GM18508 (cell line): ENCODE measurements at regions not wholly inside any gene's neighbourhood (a gene's known extent, or its start where the extent isn't known, plus 50 kb on each side); places are given as distances from the start of the nearest gene placed in this dataset.

Experiments used
- ATAC-seq: cut with Tn5 transposase; IDR thresholded peaks from one replicate; pipeline ENCODE4 v1.9.1; 2021; ENCODE audit warnings: moderate number of reproducible peaks; ENCODE audit not compliant: insufficient read depth, unreplicated experiment

DNA sequence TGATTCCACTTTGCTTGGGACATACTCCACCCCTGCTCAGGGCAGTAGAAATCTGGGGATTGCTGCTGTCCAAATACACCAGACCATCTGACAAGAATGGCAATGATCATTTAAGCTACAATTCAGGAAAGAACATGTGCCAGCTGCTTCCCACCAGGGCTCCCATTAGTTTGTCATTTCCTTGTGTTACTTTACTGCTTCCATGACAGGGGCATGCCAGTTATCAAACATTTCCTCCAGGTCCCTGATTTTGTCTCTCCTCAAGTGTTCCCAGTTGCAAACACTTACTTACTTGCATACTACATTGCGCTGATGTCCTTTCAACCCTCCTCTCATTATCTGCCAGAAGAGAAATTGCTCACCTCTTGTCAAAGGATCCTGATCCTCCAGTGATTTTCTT lies 474.5 kb upstream of the DCC start:
- no peak for ATAC-seq

DNA sequence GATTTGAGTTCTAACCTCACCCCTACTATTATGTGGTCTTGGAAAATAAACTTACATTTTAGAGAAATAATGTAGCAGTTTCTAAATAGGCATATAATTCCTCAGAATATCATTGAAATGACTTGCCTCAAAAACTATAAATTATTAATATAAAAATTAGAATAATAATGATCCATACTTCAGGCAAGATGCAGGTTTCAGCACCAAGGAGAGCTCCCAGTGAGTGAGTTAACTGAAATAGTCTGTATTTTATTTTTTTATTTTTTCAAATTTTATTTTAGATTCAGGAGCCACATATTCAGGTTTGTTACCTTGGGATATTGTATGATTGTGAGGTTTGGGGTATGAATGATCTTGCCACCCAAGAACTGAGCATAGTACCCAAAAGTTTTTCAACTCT lies 472.2 kb upstream of the DCC start:
- no peak for ATAC-seq

DNA sequence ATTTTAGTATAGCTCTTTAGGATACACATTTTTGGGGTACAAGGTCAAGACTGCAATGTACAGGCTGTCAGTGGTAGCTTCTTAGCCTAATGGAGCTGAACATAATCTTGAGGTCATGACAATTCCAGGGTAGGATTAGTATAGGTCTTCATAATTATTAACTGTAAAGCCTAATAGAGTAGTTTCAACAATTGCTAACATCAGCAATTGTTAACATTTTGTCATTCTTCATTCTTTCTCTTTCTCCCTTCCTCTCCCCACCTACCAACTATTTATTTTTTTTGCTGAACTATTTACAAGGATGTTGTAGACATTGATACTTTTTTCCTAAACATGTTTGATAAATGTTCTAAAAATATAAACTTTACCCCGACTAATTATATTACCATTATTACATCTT lies 461.3 kb upstream of the DCC start:
- ATAC-seq: no peak

DNA sequence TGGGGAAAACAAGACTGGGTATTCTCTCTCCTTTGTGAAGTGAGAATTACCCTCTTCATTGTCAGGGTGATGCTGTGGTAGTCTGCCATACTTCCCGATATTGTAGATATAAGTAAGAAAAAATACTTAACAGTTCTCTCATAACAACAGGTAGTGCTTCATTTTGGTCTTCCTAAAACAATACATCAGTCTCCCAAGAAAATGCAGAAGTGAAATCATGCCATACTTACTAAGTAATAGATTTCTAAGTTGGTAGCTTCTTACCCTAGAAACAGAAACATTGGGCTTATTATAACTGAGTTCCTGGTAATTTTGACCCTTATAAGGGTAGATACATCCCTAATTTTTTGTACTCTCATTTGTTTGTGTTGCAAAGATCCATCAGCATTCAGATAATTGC lies 460.7 kb upstream of the DCC start:
- no peak for ATAC-seq

DNA sequence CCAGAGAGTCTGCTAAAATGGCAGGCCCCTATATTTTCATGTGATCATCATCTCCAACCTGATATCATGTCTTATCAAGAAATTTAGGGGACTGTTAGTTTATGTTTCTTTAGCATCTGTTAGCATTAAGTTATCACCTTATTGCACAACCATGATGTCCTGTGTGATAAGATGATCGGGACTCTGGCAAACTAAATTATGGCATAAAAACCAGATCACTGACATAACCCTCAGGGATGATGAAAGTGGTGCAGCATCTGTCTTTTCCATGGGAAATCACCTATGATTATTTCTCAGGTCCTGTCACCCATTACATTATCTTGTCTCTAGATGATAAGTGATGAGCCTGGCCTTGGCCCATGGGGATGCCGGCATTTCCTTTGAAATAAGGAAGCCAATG lies 458.6 kb upstream of the DCC start:
- ATAC-seq: no peak

DNA sequence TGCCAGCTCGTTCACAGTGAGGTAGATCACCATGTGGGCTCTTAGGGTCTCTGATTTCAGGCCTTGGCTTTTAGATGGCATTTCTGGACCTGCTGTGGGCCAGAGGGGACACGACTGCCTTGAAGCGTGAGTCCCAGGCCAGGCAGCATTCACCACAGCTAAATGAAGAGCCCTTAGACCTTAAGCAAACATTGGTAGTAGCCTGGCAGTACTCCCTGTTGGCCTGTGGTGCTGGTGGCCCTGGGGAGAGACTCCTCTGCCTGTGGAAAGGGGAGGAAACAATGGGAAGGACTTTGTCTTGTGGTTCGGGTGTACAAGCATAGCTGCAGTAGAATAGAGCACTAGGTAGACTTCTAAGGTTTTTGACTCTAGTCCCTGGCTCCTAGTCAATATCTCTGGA lies 456.0 kb upstream of the DCC start:
- ATAC-seq: no peak

DNA sequence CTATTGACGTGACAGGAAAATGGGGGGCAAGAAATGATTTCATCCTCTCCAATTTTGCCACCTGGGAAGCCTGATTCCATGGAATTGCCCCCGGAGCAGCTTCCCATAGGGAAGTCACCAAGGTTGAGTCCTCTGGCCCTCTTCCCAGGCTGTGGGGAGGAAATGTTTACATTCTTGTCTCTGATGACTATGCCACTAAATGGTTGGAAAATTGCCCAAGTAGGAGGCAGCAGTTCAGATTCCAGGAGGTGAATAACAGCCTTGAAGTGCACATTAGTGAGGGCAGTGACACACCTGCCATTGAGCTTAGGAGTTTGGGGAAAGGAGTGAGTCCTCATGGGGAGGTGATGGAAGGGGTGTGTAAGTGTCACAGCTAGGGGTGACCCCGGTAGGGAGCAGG lies 449.2 kb upstream of the DCC start:
- ATAC-seq: no peak

DNA sequence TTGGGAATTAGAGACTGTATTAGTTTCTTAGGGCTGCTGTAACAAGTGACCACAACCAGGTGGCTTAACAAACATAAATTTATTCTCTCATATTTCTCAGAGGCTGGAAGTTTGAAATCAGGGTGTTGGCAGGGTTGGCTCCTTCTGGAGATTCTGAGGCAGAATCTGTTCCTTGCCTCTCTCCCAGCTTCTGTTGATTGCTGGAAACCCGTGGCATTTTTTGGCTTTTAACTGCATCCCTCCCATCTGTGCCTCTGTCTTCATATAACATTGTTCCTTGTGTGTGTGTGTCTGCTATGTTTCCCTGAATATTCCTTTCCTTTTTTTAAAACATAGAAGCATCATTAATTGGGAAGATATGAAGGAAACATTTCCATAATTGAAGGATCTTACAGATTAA lies 448.1 kb upstream of the DCC start:
- ATAC-seq: no peak

DNA sequence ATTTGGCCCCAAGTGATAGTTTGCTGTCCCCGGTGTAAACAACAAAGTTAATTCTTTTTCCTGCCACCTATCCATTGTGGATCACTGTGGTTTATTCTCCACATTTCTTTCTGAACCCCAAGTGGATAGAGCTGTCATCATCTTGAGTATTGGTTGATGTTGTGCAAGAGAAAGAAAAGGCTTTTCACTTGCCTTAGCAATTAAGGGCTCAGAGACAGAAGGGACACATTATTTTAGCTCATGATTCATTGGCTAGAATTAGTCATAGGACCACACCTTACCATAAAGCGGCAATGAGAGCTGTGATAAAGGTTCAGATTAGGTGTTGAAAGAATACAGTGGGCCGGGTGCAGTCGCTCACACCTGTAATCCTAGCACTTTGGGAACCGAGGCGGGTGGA lies 442.1 kb upstream of the DCC start:
- no peak for ATAC-seq

DNA sequence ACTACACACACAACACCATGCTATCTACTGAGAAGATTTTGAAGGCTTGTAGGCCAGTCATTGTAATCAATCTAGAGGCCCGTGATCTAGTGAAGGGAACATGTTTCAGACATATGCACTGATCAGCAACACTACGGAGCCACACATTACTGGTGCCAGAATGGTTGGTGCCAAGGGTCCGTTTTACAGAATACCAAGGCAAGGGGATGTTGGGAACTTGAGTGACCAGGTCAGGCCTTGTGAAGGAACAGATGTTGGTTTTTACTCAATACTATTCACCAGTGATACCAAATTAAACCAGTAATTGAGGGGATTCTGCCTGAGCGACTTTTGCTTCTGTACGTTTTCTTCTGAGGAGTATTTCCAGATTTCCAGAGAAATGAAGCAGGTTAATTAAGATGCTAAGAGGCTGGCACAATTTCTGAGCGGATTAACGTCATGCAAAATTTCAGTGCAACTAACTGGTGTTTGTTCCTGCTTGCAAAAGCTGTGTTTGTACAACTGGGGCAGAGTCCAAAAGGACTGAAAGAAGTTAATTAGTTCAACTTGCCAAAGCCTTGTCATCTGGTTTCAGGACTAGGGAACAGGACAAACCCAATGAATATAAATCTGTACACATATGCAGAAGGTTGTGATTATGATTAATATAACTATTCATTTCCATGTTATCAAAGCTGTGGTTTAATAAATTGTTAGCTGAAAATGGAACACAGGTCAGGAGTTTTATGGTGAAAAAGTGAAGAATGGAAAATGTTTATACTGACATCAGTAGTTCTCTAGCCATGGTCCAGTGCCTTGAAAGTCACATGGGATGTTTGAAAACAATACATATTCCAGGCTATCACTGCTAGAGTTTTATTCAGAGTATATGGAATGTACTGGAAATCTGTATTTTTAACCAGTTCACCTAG lies 432.1 kb upstream of the DCC start:
- no peak for ATAC-seq

DNA sequence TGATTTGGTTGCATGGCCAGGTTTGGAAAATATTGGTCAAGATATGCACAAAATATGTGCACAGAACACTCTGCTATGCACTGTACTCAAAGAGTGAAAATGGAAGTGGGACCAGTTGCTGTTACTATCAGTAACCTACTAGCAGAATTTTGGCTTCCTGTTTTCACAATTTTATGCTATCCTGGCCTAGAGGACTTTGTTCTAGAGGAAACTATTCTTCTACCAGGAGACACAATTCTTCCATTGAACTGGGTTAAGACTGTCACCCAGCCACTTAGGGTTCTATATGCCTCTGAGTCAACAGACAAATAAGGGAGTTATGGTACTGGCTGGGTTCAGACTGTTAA lies 431.4 kb upstream of the DCC start:
- no peak for ATAC-seq

DNA sequence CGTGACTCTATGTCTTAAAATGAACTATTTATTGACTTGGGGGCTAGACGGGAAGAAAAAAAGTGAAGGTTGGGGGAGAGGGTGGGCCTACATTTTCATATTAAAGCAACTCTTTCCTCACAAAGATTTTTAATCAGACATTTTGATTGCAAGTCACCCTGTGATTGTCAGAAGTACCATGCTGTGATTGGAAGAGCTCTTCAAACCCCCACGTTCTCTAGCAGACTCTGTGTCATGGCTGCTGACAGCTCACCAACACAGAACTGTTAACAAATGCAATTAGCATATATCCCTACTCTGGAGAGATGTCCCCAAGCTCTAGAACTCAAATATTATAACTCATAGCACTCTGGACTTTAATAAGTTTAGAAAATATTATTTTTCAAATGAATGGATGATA lies 428.4 kb upstream of the DCC start:
- no peak for ATAC-seq

DNA sequence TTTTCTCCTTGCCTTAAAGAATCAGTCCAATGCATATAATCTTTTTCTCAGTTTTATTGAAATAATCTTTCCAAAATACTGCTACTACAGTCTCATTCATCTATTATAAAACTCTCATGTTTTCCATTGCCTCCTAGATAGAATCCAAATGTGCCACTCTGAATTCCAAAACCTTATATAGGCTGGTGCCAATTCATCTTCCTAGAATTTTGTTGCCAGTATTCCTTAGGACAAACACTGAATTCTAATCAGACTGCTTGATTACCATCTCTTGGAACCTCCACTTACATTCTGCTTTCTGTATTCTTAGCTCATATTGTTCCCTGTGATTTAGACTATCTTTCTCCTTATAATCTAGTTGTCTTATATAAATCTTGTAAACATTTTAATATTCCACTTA lies 427.6 kb upstream of the DCC start:
- no peak for ATAC-seq

DNA sequence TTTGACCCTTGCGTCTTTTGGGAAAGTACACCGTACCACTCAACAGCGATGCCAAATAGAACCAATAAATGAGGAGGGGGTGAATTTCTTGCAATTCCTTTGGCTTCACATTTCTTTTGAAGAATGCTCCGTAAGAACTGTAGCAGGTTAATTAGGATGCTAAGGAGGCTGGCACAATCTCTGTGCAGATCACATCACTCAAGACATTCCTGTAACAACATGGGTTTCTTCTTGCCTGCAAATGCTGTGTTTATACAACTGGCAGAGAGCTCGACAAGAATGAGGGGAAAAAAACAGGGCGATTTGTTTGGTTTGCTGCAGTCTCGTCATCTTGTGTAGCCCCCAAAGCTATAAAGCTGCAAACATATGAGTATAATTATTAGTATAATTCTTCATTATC lies 424.8 kb upstream of the DCC start:
- ATAC-seq: no peak

DNA sequence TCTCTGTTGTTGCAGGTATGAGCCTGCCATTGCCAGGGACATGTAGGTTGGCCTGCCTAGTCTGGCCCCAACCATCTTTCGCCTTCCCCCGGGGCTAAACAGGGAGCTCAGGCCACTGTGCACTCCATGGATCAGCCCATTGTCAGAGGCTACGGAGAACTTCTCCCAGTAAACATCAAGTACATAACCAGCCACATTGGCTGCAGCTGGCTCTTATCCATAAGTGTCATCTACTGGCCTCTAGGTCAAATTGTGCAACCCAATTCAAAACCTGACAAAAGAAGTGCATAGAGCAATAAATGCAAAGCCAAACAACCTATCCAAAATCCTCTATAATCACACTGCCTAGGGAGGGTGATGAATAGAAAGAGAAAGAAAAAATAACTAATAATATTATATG lies 418.1 kb upstream of the DCC start:
- no peak for ATAC-seq

DNA sequence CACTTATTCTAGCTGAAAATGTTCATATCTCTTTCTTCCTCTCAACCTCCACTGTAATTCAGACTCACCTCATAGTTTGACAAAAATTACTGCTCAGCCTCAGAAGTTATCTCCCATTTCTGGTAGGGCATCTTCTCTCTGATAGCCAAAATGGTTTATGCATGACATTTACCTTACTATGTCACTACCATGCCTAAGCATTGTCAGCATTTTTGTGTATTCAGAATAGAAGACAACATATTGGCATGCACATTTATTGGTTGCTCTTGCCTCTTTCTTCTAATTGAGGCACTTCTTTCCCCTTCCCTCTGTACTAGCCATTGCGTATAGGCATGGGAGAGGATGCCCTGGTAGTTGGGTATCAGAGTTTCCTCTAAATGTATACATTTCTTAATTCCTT lies 406.1 kb upstream of the DCC start:
- no peak for ATAC-seq

DNA sequence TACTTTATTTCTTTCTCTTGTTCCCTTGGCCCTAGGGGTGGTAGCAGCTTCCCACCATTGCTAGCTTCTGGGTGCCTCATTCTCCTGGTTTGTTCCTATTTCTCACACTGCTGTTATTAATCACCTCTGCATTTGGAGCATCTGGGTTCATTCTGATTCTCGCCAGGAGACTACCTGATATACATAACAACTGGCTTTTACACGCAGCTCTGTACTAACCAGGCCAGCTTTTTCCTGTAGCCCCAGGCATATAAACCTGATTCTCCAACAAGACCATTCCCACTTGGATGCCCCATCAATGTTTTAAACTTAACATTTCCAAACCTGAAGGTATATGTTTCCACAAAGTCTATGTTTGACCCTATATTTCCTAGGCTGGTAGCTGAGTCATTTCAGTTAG lies 403.9 kb upstream of the DCC start:
- ATAC-seq: no peak

DNA sequence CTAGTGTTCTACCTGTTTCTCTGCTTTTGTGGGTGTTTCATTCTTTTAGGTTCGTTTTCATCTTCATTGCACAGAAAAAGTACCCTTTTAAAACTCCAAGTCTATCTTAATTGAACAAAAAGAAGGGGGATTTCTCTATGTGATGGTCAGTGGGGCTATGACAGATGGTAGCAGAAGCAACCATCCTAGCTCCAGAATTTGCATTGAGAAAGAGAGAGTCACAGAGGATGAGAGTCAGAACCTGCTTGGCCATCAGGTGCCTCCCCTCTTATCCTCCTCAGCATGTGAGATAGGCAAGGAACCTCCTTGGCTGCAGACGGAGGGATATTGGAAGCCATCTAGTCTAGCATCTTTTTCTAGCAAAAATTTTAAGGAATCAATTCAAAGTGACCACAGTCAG lies 398.0 kb upstream of the DCC start:
- ATAC-seq: no peak

DNA sequence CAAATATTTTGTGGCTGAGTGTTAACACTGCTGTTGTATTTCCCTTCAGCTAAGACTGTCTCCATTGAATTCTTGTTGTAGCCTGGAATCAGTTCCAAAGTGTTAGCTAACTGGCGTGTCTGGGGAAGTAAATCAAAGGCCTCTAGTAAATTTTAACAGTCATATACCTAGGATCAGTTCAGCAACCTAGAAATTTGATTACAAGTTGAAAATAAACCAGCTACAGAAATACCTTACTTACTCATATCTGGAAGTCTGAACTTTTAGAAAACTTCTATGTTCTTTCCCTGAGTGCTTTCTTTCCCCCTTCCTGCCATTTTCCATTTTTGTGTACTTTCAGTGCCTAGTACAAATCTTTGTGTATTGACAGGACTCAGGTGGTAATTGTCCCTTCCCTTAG lies 396.7 kb upstream of the DCC start:
- no peak for ATAC-seq

DNA sequence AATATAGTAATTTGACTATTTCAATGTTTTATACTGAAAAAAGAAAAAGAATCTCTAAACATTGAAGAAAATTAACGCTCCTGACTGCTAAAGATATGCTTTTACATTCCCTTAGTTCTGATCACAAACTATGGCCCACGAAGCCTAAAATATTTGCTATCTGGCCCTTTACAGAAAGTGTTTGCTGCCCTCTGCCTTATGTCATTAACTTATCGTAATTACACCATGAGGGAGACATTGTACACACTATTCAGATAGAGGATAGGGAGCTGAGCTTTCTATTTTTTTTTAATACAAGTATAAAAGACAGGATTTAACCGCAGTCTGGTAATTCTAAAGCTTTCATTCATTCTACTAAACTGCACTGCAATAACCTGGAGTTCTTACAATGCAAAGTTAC lies 393.1 kb upstream of the DCC start:
- no peak for ATAC-seq

DNA sequence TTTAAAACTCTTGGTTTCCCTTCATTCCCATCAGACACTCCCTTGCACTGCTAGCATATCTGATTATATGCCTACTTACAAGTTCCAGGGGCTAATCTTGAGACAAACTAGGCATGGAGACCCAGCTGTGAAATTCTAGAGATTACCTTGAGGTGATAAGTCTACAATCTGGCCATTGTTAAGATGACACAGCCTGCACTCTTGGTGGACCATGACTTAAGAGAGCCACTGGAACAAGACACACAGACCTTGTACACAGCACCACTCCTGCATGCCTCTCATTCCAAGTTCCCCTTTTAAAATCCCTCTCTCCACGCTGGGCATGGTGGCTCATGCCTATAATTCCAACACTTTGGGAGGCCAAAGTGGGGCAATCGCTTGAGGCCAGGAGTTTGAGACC lies 387.2 kb upstream of the DCC start:
- no peak for ATAC-seq

DNA sequence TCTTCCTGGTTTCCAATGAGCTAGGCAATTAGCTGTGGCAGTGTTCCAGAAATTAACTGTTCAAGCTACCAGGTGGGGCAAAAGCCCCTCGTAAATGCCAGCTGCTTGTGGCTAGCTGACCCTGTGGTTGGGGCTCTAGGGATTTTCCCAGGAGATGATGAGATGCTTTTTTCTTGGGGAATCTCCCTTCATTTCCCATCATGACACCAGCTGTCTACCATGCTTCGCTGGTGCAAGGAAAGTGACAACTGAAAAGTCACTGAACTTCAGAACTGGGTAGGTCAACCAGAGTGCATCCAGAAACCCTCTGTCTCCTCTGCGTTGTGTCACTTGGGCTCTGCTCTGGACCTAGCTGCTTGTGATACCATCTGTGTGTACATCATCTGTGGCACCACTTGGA lies 386.5 kb upstream of the DCC start:
- peak; percentile 91 for ATAC-seq

DNA sequence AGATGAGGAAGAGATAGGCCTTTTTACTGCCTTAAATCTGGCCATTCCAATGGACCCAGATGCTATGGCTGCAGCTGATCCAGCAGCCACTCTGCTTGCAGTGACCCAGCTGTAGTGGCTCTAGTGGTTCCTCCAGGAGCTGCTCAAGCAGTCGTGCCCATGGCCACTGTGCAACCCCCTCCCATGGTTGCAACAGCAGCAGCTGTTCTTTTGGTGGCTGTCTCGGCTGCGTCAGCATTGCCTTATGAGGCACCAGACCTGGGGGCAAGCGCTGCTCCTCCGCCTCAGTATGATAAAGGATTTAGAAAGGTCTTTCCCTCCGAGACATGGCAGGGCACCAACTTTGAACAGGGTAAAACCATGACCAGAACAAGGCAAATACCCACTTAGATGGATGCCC lies 384.9 kb upstream of the DCC start:
- no peak for ATAC-seq
